ENCODE measurements at regions not wholly inside any gene's neighbourhood (a gene's known extent, or its start where the extent isn't known, plus 50 kb on each side); places are given as distances from the start of the nearest gene placed in this dataset.

DNA sequence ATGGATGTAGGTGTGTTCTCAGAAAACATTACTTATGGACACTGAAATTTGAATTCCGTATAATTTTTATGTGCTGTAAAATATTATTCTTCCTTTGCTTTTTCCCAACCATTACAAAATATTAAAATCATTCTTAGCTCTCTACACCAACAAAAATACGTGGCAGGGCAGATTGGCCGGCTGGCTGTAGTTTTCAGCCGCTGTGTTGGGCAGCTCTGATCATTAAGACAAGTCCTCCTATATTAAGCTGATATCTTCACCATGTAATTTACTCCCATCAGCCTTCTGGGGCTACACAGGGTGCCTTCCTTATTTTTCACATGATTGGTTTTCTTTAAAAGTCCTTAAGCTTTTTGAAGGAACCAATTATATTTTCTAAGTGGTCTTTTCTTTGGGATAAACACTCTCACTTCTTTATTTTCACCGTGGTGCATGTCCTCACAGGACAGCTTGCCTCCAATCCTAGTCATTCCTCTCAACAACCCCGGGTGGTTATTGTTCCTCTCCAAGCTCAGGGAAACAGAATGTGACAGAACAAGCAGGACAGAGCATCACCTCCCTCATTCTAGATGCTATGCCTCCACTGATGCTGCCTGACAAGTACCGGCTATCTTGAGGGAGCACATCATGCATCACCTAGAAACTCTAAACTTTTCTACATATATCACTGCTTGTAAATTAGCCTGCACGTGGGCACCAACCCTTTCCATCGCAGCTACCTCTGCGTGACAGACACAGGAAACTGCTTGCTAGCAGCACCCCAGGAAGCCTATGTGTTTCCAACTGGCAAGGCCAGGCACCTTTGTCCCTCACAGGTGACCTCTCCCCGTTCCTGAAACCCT lies 362.3 kb downstream of the MYCN start:
- TF ChIP-seq, protein P1, sequence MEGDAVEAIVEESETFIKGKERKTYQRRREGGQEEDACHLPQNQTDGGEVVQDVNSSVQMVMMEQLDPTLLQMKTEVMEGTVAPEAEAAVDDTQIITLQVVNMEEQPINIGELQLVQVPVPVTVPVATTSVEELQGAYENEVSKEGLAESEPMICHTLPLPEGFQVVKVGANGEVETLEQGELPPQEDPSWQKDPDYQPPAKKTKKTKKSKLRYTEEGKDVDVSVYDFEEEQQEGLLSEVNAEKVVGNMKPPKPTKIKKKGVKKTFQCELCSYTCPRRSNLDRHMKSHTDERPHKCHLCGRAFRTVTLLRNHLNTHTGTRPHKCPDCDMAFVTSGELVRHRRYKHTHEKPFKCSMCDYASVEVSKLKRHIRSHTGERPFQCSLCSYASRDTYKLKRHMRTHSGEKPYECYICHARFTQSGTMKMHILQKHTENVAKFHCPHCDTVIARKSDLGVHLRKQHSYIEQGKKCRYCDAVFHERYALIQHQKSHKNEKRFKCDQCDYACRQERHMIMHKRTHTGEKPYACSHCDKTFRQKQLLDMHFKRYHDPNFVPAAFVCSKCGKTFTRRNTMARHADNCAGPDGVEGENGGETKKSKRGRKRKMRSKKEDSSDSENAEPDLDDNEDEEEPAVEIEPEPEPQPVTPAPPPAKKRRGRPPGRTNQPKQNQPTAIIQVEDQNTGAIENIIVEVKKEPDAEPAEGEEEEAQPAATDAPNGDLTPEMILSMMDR (IDR thresholded peaks at IDR 0.05): no peak
- no peak for TF ChIP-seq POLR2A (IDR thresholded peaks at IDR 0.05)
